Skeletal muscle tissue (tissue), 3 donors: ENCODE measurements at regions not wholly inside any gene's neighbourhood (a gene's known extent, or its start where the extent isn't known, plus 50 kb on each side); places are given as distances from the start of the nearest gene placed in this dataset.

Experiments
- H3K27ac ChIP-seq: one replicate; pipeline ENCODE4 v1.7.0; 2013; ENCODE audit warnings: mild to moderate bottlenecking, low read depth, low read length, inconsistent platforms
- H3K27me3 ChIP-seq, 3 donors: one replicate each; pipeline ENCODE4 v1.7.0; 2013; ENCODE audit warnings: low read length in 3 of 3; ENCODE audit not compliant: control insufficient read depth in 3 of 3, insufficient read depth in 3 of 3
- H3K36me3 ChIP-seq, 3 donors: one replicate each; pipeline ENCODE4 v1.7.0; 2013; ENCODE audit warnings: low read length in 3 of 3; ENCODE audit not compliant: control insufficient read depth in 3 of 3, insufficient read depth in 3 of 3
- H3K4me1 ChIP-seq, 3 donors: one replicate each; pipeline ENCODE4 v1.7.0; 2013; ENCODE audit warnings: low read length in 3 of 3, mild to moderate bottlenecking in 3 of 3; ENCODE audit not compliant: control insufficient read depth in 3 of 3, insufficient read depth in 3 of 3
- H3K4me3 ChIP-seq, 3 donors: one replicate each; pipeline ENCODE4 v1.7.0; 2013; ENCODE audit warnings: low read length in 3 of 3
- H3K9ac ChIP-seq, 3 donors: one replicate each; pipeline ENCODE4 v1.7.0; 2013; ENCODE audit warnings: low read length in 3 of 3, mild to moderate bottlenecking in 3 of 3, moderate library complexity in 2 of 3, low read depth in 1 of 3
- H3K9me3 ChIP-seq, 3 donors: one replicate each; pipeline ENCODE4 v1.7.0; 2013; ENCODE audit warnings: low read length in 3 of 3; ENCODE audit not compliant: control insufficient read depth in 3 of 3
- donor health status: Osteomylitis.

DNA sequence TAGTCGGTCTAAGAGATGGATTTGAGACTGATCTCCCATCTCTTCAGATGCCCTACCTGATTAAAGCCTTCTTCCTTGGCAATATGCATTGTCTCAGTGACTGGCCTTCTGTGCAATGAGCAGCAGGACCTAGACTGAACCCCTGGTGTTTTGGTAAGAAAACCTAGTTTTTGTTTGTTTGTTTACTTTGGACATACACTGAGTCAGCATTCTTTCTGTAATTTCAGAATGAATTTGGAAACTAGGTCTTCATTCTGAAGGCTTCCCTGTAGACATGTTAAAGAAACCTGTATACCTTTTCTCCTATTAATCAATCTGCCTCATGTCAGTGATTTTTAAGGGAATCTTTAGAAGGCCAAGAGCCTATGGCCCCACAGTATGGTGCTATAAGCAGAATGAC lies 597.5 kb upstream of the HTR2C start:
- Histone ChIP-seq H3K9ac (no peak overlapping the region), H3K4me3 (no peak overlapping the region), H3K9me3 (no peaks in the 10 kb centered on the region), H3K4me1 (no peaks in the 10 kb centered on the region), H3K36me3 (no peaks in the 10 kb centered on the region), H3K27me3 (no peaks in the 10 kb centered on the region), H3K27ac (no peak overlapping the region)

DNA sequence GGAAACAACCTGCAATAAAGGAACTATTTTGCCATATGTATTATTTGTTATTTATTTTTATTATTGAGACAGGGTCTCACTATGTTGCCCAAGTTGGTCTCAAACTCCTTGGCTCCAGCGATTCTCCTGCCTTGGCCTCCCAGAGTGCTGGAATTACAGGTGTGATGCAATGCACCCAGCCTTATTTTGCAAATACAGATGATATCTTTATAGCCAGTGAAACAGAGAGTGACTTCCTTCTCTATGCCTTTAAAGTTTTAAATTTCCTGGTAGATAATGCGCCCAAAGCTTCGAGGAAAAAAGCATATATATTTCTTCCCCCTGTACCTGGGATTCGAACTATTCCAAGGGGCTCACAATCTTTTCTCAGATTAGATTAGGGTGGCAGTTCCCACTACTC lies 601.1 kb upstream of the HTR2C start:
- Histone ChIP-seq H3K9ac (no peak overlapping the region), H3K27me3 (peaks cover 0 to 11% (median 0%) of the 10 kb centered on the region in 3 donors), H3K4me1 (no peaks in the 10 kb centered on the region), H3K9me3 (no peaks in the 10 kb centered on the region), H3K4me3 (no peak overlapping the region), H3K27ac (no peak overlapping the region), H3K36me3 (no peaks in the 10 kb centered on the region)

DNA sequence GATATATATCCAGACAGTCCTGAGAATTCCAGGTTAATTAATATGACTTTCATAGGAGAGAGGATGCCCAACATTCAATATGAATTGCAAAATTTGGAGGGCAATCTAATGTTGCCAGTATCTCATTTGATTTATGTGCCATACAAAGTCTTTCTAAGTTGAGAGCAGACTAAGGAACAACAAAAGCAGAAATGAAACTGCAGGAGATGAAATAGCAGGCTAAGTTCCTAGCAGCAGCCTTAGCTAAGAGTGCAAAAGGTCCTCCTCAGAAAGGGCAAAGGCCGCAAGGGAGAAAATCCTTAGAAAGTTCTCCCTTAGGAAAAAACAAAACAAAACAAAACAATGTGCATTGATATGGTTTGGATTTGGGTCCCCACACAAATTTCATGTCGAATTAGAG lies 602.9 kb upstream of the HTR2C start:
- H3K36me3 ChIP-seq = no peaks in the 10 kb centered on the region
- H3K27ac ChIP-seq = no peak overlapping the region
- peaks cover 0 to 11% (median 0%) of the 10 kb centered on the region in 3 donors for H3K27me3 ChIP-seq

DNA sequence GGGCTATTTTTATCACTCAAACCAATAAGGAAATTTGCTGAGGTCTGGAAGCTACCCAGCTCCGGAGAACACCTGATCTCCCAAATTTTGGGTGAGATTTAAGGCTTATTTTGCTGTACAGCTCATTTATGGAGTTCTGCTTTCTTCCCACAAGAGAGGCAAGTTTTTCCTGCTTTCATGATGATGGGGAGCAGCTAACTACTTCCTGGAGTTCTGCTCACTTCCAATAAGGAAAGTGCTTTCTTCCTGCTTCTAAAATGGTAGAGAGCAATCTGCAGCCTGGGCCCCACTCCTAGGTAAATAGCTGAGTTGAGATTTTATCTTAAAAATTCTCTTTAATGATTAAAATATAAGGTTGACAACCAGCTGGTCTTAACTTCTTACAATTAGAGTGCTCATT lies 606.0 kb upstream of the HTR2C start:
- no peak overlapping the region for H3K4me3 ChIP-seq
- H3K27ac ChIP-seq = no peak overlapping the region
- no peak overlapping the region for H3K9ac ChIP-seq
- no peaks in the 10 kb centered on the region for H3K36me3 ChIP-seq
- no peaks in the 10 kb centered on the region for H3K4me1 ChIP-seq
- peaks cover 0 to 11% (median 0%) of the 10 kb centered on the region in 3 donors for H3K27me3 ChIP-seq
- no peaks in the 10 kb centered on the region for H3K9me3 ChIP-seq

More for the DNA sequence above, 602.9 kb upstream of the HTR2C start:
- Histone ChIP-seq H3K4me1 (no peaks in the 10 kb centered on the region), H3K9me3 (no peaks in the 10 kb centered on the region), H3K4me3 (no peak overlapping the region), H3K9ac (no peak overlapping the region)

DNA sequence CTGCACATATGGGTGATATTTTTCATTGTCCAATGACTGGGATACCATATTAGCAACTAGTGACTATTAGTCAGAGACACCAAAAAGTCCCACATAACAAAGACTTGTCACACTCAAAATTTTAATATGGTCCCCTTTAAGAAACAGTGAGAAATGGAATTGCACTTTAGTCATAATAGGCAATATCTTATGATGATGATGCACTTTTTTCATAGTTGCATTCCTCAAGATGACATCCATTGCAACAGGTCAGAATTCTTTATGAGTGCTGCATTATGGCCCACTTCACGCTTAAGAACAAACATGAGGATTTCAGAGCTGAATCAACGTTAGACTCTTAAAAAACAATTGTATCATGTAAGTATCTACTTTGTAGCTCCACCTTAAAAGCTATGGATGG lies 608.4 kb upstream of the HTR2C start:
- H3K4me1 ChIP-seq = no peaks in the 10 kb centered on the region
- peaks cover 0 to 11% (median 0%) of the 10 kb centered on the region in 3 donors for H3K27me3 ChIP-seq
- no peaks in the 10 kb centered on the region for H3K9me3 ChIP-seq
- no peak overlapping the region for H3K27ac ChIP-seq
- no peak overlapping the region for H3K9ac ChIP-seq
- H3K36me3 ChIP-seq = no peaks in the 10 kb centered on the region
- no peak overlapping the region for H3K4me3 ChIP-seq

DNA sequence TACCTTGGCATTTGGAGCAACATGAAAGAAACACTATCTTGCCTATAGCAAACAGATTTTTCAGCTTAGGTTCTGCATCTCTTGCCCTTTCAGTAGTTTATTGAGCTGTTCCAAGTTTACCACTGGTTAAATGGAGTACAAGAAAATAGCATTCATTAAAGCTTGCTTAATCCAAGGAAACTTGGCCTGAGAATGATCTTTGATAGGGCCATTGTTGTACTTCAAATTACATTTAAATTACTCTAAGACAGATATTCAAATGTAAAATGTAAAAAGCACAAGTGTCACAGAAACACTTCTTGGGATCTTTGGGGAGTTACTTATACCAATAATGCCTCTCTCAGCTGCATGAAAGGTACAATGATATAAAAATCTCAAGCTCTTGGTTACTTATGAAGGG lies 609.0 kb upstream of the HTR2C start:
- no peak overlapping the region for H3K27ac ChIP-seq
- no peak overlapping the region for H3K9ac ChIP-seq

DNA sequence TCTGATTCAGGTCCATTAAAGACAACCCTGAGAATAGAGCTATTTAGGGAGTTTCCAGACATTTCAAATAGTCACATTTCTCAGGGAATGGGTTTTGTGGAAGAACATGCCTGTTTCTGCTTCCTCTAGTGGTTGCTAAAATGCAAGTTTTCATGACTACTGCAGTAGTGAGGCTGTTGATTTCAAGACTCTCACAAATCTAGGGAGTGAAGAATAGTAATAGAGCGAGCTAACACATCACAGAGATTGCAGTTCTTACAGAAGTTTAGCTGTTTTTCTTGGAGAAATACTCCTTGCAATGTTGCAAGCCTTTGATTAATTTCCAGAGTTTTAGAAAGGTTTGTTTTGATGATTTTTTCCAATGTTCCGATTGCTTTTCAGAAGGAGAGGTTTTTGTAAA lies 610.2 kb upstream of the HTR2C start:
- Histone ChIP-seq H3K27me3 (peaks cover 0 to 5% (median 0%) of the 10 kb centered on the region in 3 donors), H3K9me3 (no peaks in the 10 kb centered on the region), H3K36me3 (no peaks in the 10 kb centered on the region), H3K27ac (no peak overlapping the region), H3K4me1 (no peaks in the 10 kb centered on the region), H3K9ac (no peak overlapping the region), H3K4me3 (no peak overlapping the region)

More for the DNA sequence above, 609.0 kb upstream of the HTR2C start:
- Histone ChIP-seq H3K4me1 (no peaks in the 10 kb centered on the region), H3K4me3 (no peak overlapping the region), H3K36me3 (no peaks in the 10 kb centered on the region), H3K9me3 (no peaks in the 10 kb centered on the region), H3K27me3 (peaks cover 0 to 5% (median 0%) of the 10 kb centered on the region in 3 donors)

DNA sequence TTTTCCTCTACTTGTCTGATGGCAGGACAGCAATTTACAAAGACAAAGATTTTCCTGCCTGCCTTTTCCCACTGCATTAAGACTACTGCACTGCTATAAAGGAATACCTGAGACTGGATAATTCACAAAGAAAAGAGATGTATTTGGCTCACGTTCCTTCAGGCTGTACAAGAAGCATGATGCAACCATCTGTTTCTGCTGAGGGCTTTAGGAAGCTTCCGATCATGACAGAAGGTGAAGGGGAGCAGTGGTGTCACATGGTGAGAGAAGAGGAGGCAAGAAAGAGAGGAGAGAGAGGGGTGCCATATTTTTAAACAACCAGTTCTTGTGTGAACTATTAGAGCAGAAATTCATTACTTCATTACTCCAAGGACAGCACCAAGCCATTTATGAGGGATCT lies 617.1 kb upstream of the HTR2C start:
- Histone ChIP-seq H3K27me3 (no peaks in the 10 kb centered on the region), H3K9me3 (no peaks in the 10 kb centered on the region), H3K36me3 (no peaks in the 10 kb centered on the region), H3K4me1 (no peaks in the 10 kb centered on the region), H3K4me3 (no peak overlapping the region), H3K27ac (no peak overlapping the region), H3K9ac (no peak overlapping the region)

DNA sequence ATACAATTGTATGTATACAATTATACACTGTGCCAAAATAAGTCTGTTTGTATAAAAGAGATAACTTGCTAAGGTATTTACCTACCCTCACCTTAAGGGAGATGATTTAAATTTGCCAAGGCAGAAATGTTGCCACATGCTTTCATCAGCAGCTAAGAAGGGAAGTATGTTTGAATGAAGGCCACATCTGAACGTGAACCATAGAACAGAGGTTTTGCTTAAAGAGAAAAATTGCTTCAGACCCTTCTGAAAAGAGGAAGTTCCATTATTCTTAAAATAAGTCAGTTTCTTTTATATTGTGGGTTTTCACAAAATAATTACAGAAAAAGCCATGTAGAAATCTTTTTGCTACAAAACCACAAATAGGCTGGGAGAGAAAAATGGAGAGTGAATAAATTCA lies 621.5 kb upstream of the HTR2C start:
- no peaks in the 10 kb centered on the region for H3K4me1 ChIP-seq
- H3K9ac ChIP-seq = no peak overlapping the region
- no peaks in the 10 kb centered on the region for H3K27me3 ChIP-seq
- H3K36me3 ChIP-seq = no peaks in the 10 kb centered on the region
- no peaks in the 10 kb centered on the region for H3K9me3 ChIP-seq
- H3K4me3 ChIP-seq = no peak overlapping the region
- no peak overlapping the region for H3K27ac ChIP-seq

DNA sequence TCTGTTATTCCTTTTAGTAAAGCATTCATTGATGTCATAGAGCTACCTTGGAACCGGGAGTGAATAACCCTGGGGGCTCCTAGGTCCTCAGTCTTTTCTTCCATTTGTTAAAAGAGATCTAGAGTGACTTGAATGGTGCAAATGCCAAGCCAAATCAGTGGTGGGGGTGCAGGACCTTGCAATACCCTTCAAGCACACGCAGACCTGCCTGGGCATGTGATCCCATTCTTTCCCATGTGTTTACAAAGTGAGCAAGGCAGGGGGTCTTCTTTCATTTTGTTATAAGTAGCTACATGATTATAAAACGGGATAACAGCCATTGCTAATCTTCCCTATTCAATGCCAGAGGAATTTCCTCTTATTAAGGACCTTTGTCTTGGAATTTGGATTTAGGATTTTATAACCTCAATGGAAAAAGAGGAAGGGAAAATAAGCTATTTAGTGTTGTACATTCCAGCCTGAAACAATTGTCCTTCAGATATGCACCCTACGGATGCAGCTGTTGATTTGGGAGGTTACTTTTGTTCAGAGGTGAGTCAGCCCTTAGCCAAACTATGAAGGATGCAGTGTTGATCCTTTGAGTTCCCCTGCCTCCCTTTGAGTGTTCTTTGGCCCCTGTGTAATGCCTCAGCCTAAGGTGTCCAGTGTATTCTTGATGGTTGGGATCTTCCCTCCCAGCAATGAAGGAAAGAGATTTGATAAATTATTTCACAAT lies 623.8 kb upstream of the HTR2C start:
- H3K4me1 ChIP-seq = no peaks in the 10 kb centered on the region
- H3K27me3 ChIP-seq = no peaks in the 10 kb centered on the region
- no peak overlapping the region for H3K9ac ChIP-seq
- H3K27ac ChIP-seq = no peak overlapping the region
- H3K4me3 ChIP-seq = no peak overlapping the region
- H3K9me3 ChIP-seq = no peaks in the 10 kb centered on the region
- no peaks in the 10 kb centered on the region for H3K36me3 ChIP-seq
